VCaP (cell line): ENCODE measurements at regions not wholly inside any gene's neighbourhood (a gene's known extent, or its start where the extent isn't known, plus 50 kb on each side); places are given as distances from the start of the nearest gene placed in this dataset.

Experiments used
- H3K27ac ChIP-seq: fragments of 450-650 bp; 2 replicates; pipeline ENCODE4 v1.5.1; 2017
- TF ChIP-seq, protein P1 (sequence below): fragments of 450-650 bp; conservative IDR thresholded peaks from 2 replicates; pipeline ENCODE4 v1.5.1; 2017; ENCODE audit warnings: mild to moderate bottlenecking, moderate library complexity

- TF ChIP-seq, protein P1, sequence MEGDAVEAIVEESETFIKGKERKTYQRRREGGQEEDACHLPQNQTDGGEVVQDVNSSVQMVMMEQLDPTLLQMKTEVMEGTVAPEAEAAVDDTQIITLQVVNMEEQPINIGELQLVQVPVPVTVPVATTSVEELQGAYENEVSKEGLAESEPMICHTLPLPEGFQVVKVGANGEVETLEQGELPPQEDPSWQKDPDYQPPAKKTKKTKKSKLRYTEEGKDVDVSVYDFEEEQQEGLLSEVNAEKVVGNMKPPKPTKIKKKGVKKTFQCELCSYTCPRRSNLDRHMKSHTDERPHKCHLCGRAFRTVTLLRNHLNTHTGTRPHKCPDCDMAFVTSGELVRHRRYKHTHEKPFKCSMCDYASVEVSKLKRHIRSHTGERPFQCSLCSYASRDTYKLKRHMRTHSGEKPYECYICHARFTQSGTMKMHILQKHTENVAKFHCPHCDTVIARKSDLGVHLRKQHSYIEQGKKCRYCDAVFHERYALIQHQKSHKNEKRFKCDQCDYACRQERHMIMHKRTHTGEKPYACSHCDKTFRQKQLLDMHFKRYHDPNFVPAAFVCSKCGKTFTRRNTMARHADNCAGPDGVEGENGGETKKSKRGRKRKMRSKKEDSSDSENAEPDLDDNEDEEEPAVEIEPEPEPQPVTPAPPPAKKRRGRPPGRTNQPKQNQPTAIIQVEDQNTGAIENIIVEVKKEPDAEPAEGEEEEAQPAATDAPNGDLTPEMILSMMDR, result peak; percentile 64
- no peak overlapping the region for H3K27ac ChIP-seq
These were observed 105.5 kb downstream of the AXIN2 start for GRCh38 chr17:65455972-65456343.

GRCh38 chr17:65455154-65455971 is 106.1 kb downstream of the AXIN2 start:
- TF ChIP-seq, protein P1, result no peak
- H3K27ac ChIP-seq, result no peak overlapping the region

DNA sequence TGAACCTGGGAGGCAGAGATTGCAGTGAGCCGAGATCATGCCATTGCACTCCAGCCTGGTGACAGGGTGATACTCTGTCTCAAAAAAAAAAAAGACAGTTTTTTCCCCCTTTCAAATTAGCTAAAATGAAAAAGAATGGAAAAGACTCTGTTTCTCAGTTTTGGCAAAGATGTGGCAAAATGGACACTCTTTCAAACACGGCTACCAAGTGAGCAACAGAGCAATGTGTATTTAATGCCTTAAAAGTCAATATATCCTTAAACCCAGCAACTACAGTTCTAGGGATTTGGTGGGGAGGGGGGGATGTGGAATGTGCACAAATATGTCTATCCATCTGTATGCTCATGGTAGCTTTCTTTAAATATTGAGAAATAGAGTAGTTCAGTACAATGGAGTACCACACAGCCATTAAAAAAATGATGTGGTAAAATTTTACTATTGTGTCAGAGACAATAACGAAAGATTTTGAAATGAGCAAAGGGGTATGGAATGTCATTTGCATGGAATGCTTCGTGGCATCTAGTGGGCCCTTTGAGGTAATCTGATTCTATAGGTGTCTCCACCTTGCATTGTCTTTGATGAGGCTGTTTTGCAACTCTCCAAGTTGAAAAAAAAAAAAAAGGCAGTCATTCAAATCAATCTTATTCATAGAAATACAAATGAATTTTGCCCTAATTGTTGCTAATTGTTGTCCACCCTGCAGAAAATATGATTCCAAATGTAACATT is 108.1 kb downstream of the AXIN2 start:
- no peak overlapping the region for H3K27ac ChIP-seq
- TF ChIP-seq, protein P1, result no peak

DNA sequence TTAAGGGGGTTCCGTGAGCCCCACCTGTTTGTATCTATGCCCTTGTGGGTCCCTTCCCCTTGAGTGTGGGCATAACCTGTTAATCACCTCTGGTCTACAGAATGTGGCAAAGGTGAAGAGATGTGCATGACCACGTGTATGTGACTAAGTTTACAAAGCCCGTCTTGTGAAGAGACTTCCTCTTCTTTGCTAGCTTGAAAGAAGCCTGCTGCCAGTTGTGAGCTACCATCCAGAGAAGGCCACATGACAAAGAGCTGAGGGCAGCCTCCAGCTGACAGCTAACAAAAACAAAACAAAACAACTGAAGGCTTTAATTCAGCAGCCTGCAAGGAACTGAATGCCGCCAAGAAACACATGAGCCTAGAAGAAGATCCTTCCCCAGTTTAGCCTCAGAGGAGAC is 112.0 kb downstream of the AXIN2 start:
- TF ChIP-seq, protein P1, result no peak

DNA sequence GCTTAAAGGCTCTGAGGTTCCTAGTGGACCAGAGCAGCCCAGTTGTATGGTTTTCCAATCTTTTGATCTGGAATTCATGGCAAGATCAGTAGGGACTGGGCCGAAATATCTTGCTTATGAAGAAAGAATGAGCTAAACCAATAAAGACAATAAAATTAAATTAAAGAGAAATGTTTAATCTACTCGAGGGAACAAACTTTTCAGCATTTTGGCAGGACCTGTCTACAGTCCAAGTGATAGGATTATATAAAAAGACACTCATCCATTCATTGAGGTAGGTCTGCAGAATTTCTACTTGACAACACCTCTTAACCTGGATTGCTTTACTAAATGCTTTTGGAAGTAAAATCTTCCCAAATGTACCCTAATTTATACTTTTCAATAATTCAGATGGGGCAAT is 113.6 kb downstream of the AXIN2 start:
- H3K27ac ChIP-seq, result no peak overlapping the region
- TF ChIP-seq, protein P1, result no peak

More for the DNA sequence above, 112.0 kb downstream of the AXIN2 start:
- H3K27ac ChIP-seq, result no peak overlapping the region

DNA sequence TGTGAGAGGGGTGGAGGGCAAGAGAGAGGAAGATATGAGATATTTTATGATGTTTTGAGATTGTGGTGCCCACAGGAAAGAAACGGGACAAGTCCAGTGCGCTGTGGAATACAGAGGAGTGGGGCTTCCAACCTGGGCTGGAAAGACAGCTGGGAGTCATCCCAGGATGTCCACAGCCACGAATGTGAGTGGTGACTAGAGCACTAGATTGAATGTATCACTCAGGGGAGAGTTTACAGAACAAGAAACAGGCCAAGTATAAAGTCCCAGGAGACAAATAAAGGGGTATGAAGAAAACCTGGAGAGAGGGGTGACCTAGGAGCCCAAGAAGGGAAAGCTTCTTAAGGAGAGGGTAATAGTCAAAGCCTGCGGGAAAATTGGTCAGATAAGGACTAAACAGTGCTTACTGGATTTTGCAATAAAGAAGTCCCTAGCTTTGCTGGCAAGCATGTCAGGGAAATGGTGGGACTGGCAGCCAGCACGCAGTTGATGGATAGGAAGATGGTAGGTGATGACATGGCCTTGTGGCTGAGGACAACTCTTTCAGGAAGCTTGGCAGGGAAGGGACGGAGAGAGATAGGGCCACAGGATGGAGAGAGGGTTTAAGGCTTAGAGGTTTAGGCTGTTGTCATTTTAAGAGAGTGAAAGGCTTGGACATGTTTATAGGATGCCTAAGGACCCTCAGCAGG is 114.5 kb downstream of the AXIN2 start:
- no peak overlapping the region for H3K27ac ChIP-seq
- TF ChIP-seq, protein P1, result no peak

DNA sequence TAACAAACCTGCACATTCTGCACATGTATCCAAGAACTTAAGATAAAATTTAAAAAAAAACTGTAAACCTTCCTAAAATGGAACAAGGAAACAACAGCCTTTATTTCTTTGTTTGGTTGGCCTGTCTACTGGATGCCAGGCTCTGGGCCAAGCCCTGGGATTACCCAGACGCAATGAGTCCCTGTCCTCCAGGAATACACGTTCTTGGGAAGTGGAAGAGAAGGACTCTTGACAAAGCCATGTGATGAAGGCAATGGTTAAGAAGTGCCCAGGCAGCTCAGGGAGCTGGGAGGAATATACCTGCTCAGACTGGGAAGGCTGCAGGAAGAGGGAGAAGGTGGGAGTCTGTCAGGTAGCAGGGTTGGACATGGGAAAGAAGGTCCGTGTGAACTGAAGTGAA is 115.4 kb downstream of the AXIN2 start:
- TF ChIP-seq, protein P1, result no peak

More for the DNA sequence above, 115.4 kb downstream of the AXIN2 start:
- H3K27ac ChIP-seq, result no peak overlapping the region
